Endodermal cell (in vitro differentiated cells): ENCODE measurements at regions not wholly inside any gene's neighbourhood (a gene's known extent, or its start where the extent isn't known, plus 50 kb on each side); places are given as distances from the start of the nearest gene placed in this dataset.

ENCODE experiments used
- DNase-seq: peaks from one replicate; pipeline ENCODE4 v3.0.0-alpha.2; 2017
- H3K27ac ChIP-seq: 2 replicates; pipeline ENCODE4 v1.5.1; 2013; ENCODE audit warnings: mild to moderate bottlenecking, low read depth, low read length, moderate library complexity
- H3K27me3 ChIP-seq: 2 replicates; pipeline ENCODE4 v1.6.1; 2013; ENCODE audit warnings: mild to moderate bottlenecking, low read length, moderate library complexity; ENCODE audit not compliant: insufficient read depth, control insufficient read depth, poor library complexity, severe bottlenecking
- H3K36me3 ChIP-seq: 2 replicates; pipeline ENCODE4 v1.7.0; 2013; ENCODE audit warnings: mild to moderate bottlenecking, low read length, moderate library complexity; ENCODE audit not compliant: control insufficient read depth, insufficient read depth
- H3K4me1 ChIP-seq: one replicate; pipeline ENCODE4 v1.7.0; 2013; ENCODE audit warnings: low read length; ENCODE audit not compliant: control insufficient read depth, insufficient read depth
- H3K4me3 ChIP-seq: 2 replicates; pipeline ENCODE4 v1.5.1; 2013; ENCODE audit warnings: mild to moderate bottlenecking, low read length, moderate library complexity
- H3K9ac ChIP-seq: 2 replicates; pipeline ENCODE4 v1.6.1; 2013; ENCODE audit warnings: mild to moderate bottlenecking, low read length, moderate library complexity; ENCODE audit not compliant: poor library complexity, severe bottlenecking; ENCODE audit errors: extremely low read depth
- H3K9me3 ChIP-seq: 2 replicates; pipeline ENCODE4 v1.6.1; 2013; ENCODE audit warnings: mild to moderate bottlenecking, low read length, moderate library complexity; ENCODE audit not compliant: control insufficient read depth
- H3K27ac Mint-ChIP-seq: 2 replicates; pipeline ENCODE4 v1.8.0; 2020; ENCODE audit warnings: mixed read lengths
- H3K27me3 Mint-ChIP-seq: 2 replicates; pipeline ENCODE4 v1.8.0; 2021; ENCODE audit warnings: mild to moderate bottlenecking, mixed read lengths; ENCODE audit not compliant: insufficient read depth
- H3K36me3 Mint-ChIP-seq: 2 replicates; pipeline ENCODE4 v1.8.0; 2020; ENCODE audit warnings: low read depth, mixed read lengths
- H3K4me1 Mint-ChIP-seq: 2 replicates; pipeline ENCODE4 v1.8.0; 2020; ENCODE audit warnings: mixed read lengths
- H3K4me3 Mint-ChIP-seq: 2 replicates; pipeline ENCODE4 v1.8.0; 2020; ENCODE audit warnings: mild to moderate bottlenecking, moderate library complexity, mixed read lengths
- H3K9me3 Mint-ChIP-seq: 2 replicates; pipeline ENCODE4 v1.8.0; 2020; ENCODE audit warnings: mild to moderate bottlenecking, mixed read lengths
- CTCF ChIP-seq: fragments of 200-600 bp; sonication (generic); conservative IDR thresholded peaks from 2 replicates; pipeline ENCODE4 v1.5.0; 2021; ENCODE audit warnings: antibody characterized with exemption, mild to moderate bottlenecking
- WGBS, 2 experiments: methylation state at CpG; one replicate each; pipeline versions ENCODE4 v1.1.5 to v1.1.7; 2013; ENCODE audit warnings: missing lambda C conversion rate in 2 of 2, mixed read lengths in 1 of 2; ENCODE audit not compliant: insufficient coverage in 1 of 2, insufficient read length in 1 of 2; 5-methylcytosine and 5-hydroxymethylcytosine counted together

GRCh38 chr6:66344796-66345195, 637.8 kb upstream of the EYS start:
- H3K4me1 ChIP-seq, result no peaks in the 10 kb centered on the region
- H3K4me1 Mint-ChIP-seq, result peaks cover 3% of the 10 kb centered on the region
- DNase-seq, result no peak
- no peaks in the 10 kb centered on the region for H3K9me3 ChIP-seq
- no peaks in the 10 kb centered on the region for H3K27me3 ChIP-seq
- H3K27me3 Mint-ChIP-seq, result no peaks in the 10 kb centered on the region
- H3K4me3 ChIP-seq, result no peak overlapping the region
- H3K27ac ChIP-seq, result no peak overlapping the region
- WGBS, 2 experiments, result 65 to 100% methylated on average over 1 to 2 of the region's 2 CpGs
- no peak overlapping the region for H3K9ac ChIP-seq
- H3K4me3 Mint-ChIP-seq, result no peak overlapping the region
- no peak overlapping the region for H3K27ac Mint-ChIP-seq
- no peaks in the 10 kb centered on the region for H3K36me3 Mint-ChIP-seq
- no peaks in the 10 kb centered on the region for H3K9me3 Mint-ChIP-seq
- no peaks in the 10 kb centered on the region for H3K36me3 ChIP-seq
- no peak for TF ChIP-seq CTCF

GRCh38 chr6:66340736-66341135, 633.7 kb upstream of the EYS start:
- Histone ChIP-seq H3K9me3 (no peaks in the 10 kb centered on the region), H3K9ac (no peak overlapping the region), H3K27ac (no peak overlapping the region), H3K4me3 (no peak overlapping the region), H3K36me3 (no peaks in the 10 kb centered on the region), H3K4me1 (no peaks in the 10 kb centered on the region), H3K27me3 (no peaks in the 10 kb centered on the region)
- no peak overlapping the region for H3K4me3 Mint-ChIP-seq
- TF ChIP-seq CTCF, result no peak
- H3K4me1 Mint-ChIP-seq, result peaks cover 9% of the 10 kb centered on the region
- no peaks in the 10 kb centered on the region for H3K9me3 Mint-ChIP-seq
- no peaks in the 10 kb centered on the region for H3K36me3 Mint-ChIP-seq
- H3K27me3 Mint-ChIP-seq, result no peaks in the 10 kb centered on the region
- no peak for DNase-seq
- WGBS, 2 experiments, result 100% methylated on average over 1 of the region's 1 CpG; no CpG with 5 or more reads in 1 of the 2 experiments
- H3K27ac Mint-ChIP-seq, result no peak overlapping the region

- no peak for DNase-seq
- 93 to 100% methylated on average over 1 of the region's 1 CpG for WGBS, 2 experiments
Measured at GRCh38 chr6:66336176-66336575, 629.1 kb upstream of the EYS start.

More at GRCh38 chr6:66336176-66336575, 629.1 kb upstream of the EYS start:
- H3K4me3 ChIP-seq, result no peak overlapping the region
- no peak for TF ChIP-seq CTCF
- H3K27me3 ChIP-seq, result no peaks in the 10 kb centered on the region
- no peak overlapping the region for H3K27ac ChIP-seq
- H3K36me3 Mint-ChIP-seq, result no peaks in the 10 kb centered on the region
- H3K36me3 ChIP-seq, result no peaks in the 10 kb centered on the region
- H3K9me3 Mint-ChIP-seq, result peaks cover 2% of the 10 kb centered on the region
- peaks cover 7% of the 10 kb centered on the region for H3K4me1 Mint-ChIP-seq
- H3K27me3 Mint-ChIP-seq, result no peaks in the 10 kb centered on the region
- no peaks in the 10 kb centered on the region for H3K9me3 ChIP-seq
- no peak overlapping the region for H3K4me3 Mint-ChIP-seq
- no peaks in the 10 kb centered on the region for H3K4me1 ChIP-seq
- H3K9ac ChIP-seq, result no peak overlapping the region
- H3K27ac Mint-ChIP-seq, result no peak overlapping the region
